ENCODE measurements at regions not wholly inside any gene's neighbourhood (a gene's known extent, or its start where the extent isn't known, plus 50 kb on each side); places are given as distances from the start of the nearest gene placed in this dataset.

GRCh38 chr4:108272561-108272960 lies 103.8 kb upstream of the LEF1 start:
- TF ChIP-seq EZH2 (IDR thresholded peaks at IDR 0.05; ENCODE audit: insufficient read depth, poor library complexity, severe bottlenecking) = no peak
- no peak for TF ChIP-seq EZH2phosphoT487 (IDR thresholded peaks at IDR 0.05; ENCODE audit: insufficient read depth, low read depth)
